CD4-positive, alpha-beta T cell (primary cell): ENCODE measurements at regions not wholly inside any gene's neighbourhood (a gene's known extent, or its start where the extent isn't known, plus 50 kb on each side); places are given as distances from the start of the nearest gene placed in this dataset.

Experiments used
- ATAC-seq: fragments of 200-7000 bp; cut with Tn5 transposase; one replicate; pipeline ENCODE4 v1.10.0; 2022; ENCODE audit warnings: mild to moderate bottlenecking; ENCODE audit not compliant: poor library complexity
- CTCF ChIA-PET: fragments of 350-600 bp; sonication (Branson Sonifier 250); formaldehyde crosslinking; loops from one replicate; lab custom pipeline; 2021; ENCODE audit warnings: antibody characterized with exemption, inconsistent platforms; lab: Charles Lee
- POLR2A ChIA-PET: fragments of 350-600 bp; sonication (Branson Sonifier 250); formaldehyde crosslinking; loops from one replicate; lab custom pipeline; 2021; ENCODE audit warnings: antibody characterized with exemption, inconsistent platforms; lab: Charles Lee
- DNase-seq, 14 experiments: peaks; one replicate each; pipeline ENCODE4 v3.0.0-alpha.2; 2013 to 2020; ENCODE audit warnings: mixed read lengths in 2 of 14
- H3K27ac ChIP-seq, 2 donors: one replicate each; pipeline versions ENCODE4 v1.5.1 to v1.7.0; 2013; ENCODE audit warnings: low read length in 2 of 2, low read depth in 1 of 2, mild to moderate bottlenecking in 1 of 2
- H3K27me3 ChIP-seq, 2 experiments: 1 replicate in 1 of 2; 2 replicates in 1 of 2; pipeline versions ENCODE4 v1.6.1 to v1.7.0; 2013; ENCODE audit warnings: low read length in 2 of 2, control low read depth in 1 of 2, mild to moderate bottlenecking in 1 of 2, moderate library complexity in 1 of 2; ENCODE audit not compliant: insufficient read depth in 2 of 2, control insufficient read depth in 1 of 2
- H3K36me3 ChIP-seq: one replicate; pipeline ENCODE4 v1.6.1; 2013; ENCODE audit warnings: low read length, control low read depth; ENCODE audit not compliant: insufficient read depth
- H3K4me1 ChIP-seq: one replicate; pipeline ENCODE4 v1.6.1; 2013; ENCODE audit warnings: low read length, control low read depth; ENCODE audit not compliant: insufficient read depth
- H3K4me3 ChIP-seq: one replicate; pipeline ENCODE4 v1.5.1; 2013; ENCODE audit warnings: mild to moderate bottlenecking, low read length, moderate library complexity
- H3K9me3 ChIP-seq, 2 experiments: 1 replicate in 1 of 2; 2 replicates in 1 of 2; pipeline versions ENCODE4 v1.6.1 to v1.7.0; 2013; ENCODE audit warnings: low read length in 2 of 2, mild to moderate bottlenecking in 2 of 2, control low read depth in 1 of 2, moderate library complexity in 1 of 2; ENCODE audit not compliant: control insufficient read depth in 1 of 2, insufficient read depth in 1 of 2
- H3K27ac Mint-ChIP-seq: one replicate; pipeline ENCODE4 v1.8.0; 2020; ENCODE audit warnings: mixed read lengths
- H3K27me3 Mint-ChIP-seq: one replicate; pipeline ENCODE4 v1.8.0; 2021; ENCODE audit warnings: mixed read lengths
- H3K36me3 Mint-ChIP-seq: one replicate; pipeline ENCODE4 v1.8.0; 2021; ENCODE audit warnings: low read depth, mixed read lengths
- H3K4me1 Mint-ChIP-seq: one replicate; pipeline ENCODE4 v1.8.0; 2021; ENCODE audit warnings: low read depth, mixed read lengths
- H3K4me3 Mint-ChIP-seq: one replicate; pipeline ENCODE4 v1.8.0; 2020; ENCODE audit warnings: mild to moderate bottlenecking, mixed read lengths
- H3K9me3 Mint-ChIP-seq: one replicate; pipeline ENCODE4 v1.8.0; 2020; ENCODE audit warnings: mixed read lengths
- intact Hi-C, 2 experiments: fragments of 100-400 bp; cut with DNase I in 1 of 2; cut with micrococcal nuclease in 1 of 2; formaldehyde crosslinking; loops; one replicate each; pipeline versions ENCODE4 v1.15.1 to v1.9.0; 2023 to 2025; cut with DNase I, micrococcal nuclease
- TF ChIP-seq, protein P1 (sequence below): fragments of 200-600 bp; IDR thresholded peaks from one replicate; pipeline ENCODE4 v1.8.0; 2022; ENCODE audit warnings: antibody characterized with exemption, mild to moderate bottlenecking

DNA sequence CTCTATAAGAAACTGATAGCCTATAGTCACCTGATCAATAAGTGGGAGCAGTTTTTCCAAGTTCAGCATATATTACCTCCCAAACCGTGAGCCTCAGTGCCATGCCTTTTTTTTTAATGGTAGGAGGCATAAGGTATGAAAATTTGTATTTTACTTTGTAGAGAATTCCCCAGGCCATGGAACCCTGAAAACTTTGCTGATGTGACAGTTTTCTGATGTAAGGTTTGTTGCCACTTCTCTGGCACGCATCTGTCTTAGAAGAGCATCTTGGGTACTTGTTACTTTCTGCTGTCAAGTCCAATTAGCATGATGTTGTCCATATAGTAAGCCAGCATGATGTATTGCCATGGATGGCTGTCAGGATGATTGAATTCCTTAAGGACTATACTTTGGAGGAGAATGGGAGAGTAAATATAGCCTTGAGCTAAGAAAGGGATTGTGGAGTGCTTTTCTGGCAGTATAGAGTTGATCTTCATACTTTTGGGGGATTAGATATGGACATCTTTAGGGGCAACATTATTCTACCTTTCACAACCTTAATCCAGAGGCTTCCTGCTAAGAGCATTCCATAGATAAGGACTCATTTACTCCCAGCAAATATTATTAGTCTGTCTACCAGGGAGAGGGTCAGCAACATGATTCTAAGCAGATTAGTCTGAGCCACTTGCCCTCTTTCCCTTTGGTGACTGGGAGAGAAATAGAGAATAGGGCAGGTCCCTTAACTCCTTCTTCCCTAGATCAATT is 389.6 kb downstream of the YTHDC2 start:
- H3K27ac ChIP-seq = no peak overlapping the region
- Mint-ChIP-seq H3K27me3 (no peaks in the 10 kb centered on the region), H3K4me1 (no peaks in the 10 kb centered on the region), H3K27ac (no peak overlapping the region), H3K9me3 (no peaks in the 10 kb centered on the region), H3K36me3 (no peaks in the 10 kb centered on the region), H3K4me3 (no peak overlapping the region)
- no peaks in the 10 kb centered on the region for H3K27me3 ChIP-seq
- H3K9me3 ChIP-seq = no peaks in the 10 kb centered on the region
- ChIA-PET POLR2A (no interaction called here), CTCF (interaction anchor here (0.7 kb wide), 1 partner anchor 324 kb away, joined by 3 read pairs; no protein-coding TSS in a partner anchor)
- no peak for DNase-seq
- H3K4me1 ChIP-seq = no peaks in the 10 kb centered on the region
- H3K4me3 ChIP-seq = no peak overlapping the region
- ATAC-seq = no peak
- intact Hi-C loops = no loop called here
- H3K36me3 ChIP-seq = no peaks in the 10 kb centered on the region
- TF ChIP-seq, protein P1, sequence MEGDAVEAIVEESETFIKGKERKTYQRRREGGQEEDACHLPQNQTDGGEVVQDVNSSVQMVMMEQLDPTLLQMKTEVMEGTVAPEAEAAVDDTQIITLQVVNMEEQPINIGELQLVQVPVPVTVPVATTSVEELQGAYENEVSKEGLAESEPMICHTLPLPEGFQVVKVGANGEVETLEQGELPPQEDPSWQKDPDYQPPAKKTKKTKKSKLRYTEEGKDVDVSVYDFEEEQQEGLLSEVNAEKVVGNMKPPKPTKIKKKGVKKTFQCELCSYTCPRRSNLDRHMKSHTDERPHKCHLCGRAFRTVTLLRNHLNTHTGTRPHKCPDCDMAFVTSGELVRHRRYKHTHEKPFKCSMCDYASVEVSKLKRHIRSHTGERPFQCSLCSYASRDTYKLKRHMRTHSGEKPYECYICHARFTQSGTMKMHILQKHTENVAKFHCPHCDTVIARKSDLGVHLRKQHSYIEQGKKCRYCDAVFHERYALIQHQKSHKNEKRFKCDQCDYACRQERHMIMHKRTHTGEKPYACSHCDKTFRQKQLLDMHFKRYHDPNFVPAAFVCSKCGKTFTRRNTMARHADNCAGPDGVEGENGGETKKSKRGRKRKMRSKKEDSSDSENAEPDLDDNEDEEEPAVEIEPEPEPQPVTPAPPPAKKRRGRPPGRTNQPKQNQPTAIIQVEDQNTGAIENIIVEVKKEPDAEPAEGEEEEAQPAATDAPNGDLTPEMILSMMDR = no peak

DNA sequence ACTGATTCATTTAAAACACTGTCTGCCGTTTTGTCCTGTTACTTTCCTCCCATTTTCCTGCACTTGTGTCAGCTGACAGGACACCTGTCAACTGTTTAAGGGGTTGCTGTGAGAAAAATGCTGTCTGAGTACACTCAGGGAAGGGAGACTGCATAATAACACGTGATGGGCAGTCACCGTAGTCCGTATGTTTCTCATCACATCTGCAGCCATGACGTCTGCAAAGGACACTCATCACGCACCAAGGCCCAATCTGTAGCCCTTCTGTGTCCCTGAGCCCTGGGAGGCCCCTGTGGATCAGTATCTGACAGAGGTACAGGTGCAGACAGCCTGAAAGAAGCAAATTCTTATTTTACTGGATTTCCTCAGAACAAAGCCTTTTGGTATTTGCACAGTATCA is 396.3 kb downstream of the YTHDC2 start:
- TF ChIP-seq, protein P1 = no peak
- Mint-ChIP-seq H3K27me3 (no peaks in the 10 kb centered on the region), H3K9me3 (no peaks in the 10 kb centered on the region), H3K4me1 (no peaks in the 10 kb centered on the region), H3K4me3 (no peak overlapping the region), H3K27ac (no peak overlapping the region), H3K36me3 (no peaks in the 10 kb centered on the region)
- H3K27ac ChIP-seq = no peak overlapping the region
- POLR2A ChIA-PET = no interaction called here
- CTCF ChIA-PET = no interaction called here
- intact Hi-C loops = no loop called here
- H3K4me3 ChIP-seq = no peak overlapping the region
- H3K4me1 ChIP-seq = no peaks in the 10 kb centered on the region
- peaks cover 0 to 11% of the 10 kb centered on the region in 2 experiments for H3K9me3 ChIP-seq
- DNase-seq (no peak), ATAC-seq (no peak)
- no peaks in the 10 kb centered on the region for H3K36me3 ChIP-seq
- no peaks in the 10 kb centered on the region for H3K27me3 ChIP-seq

DNA sequence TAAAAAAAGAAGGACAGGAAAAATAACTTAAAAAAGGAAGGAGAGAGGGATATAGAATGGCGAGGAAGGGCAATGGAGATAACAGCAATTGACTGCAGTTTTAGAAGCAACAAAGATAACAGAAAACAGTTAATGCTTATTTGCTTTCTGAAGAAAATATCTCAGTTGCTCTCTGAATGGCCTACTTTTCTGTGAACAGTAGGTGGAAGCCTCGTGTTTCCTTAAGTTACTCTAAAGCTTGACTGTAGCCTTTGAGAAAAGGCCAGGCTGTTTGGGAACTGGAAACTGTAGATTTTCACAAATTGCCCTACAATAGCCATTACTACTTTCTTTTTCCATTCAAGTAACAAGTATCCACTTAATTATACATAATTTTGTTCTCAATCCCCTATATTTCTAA is 404.5 kb downstream of the YTHDC2 start:
- Mint-ChIP-seq H3K9me3 (no peaks in the 10 kb centered on the region), H3K36me3 (no peaks in the 10 kb centered on the region), H3K4me3 (no peak overlapping the region), H3K4me1 (no peaks in the 10 kb centered on the region), H3K27ac (no peak overlapping the region), H3K27me3 (no peaks in the 10 kb centered on the region)
- POLR2A ChIA-PET = no interaction called here
- H3K4me1 ChIP-seq = no peaks in the 10 kb centered on the region
- no peak overlapping the region for H3K4me3 ChIP-seq
- no peaks in the 10 kb centered on the region for H3K36me3 ChIP-seq
- TF ChIP-seq, protein P1 = no peak
- intact Hi-C loops = no loop called here
- CTCF ChIA-PET = no interaction called here
- no peak for DNase-seq
- no peak overlapping the region for H3K27ac ChIP-seq
- peaks cover 0 to 5% of the 10 kb centered on the region in 2 experiments for H3K9me3 ChIP-seq
- H3K27me3 ChIP-seq = no peaks in the 10 kb centered on the region
- ATAC-seq = no peak
